ENCODE measurements at regions not wholly inside any gene's neighbourhood (a gene's known extent, or its start where the extent isn't known, plus 50 kb on each side); places are given as distances from the start of the nearest gene placed in this dataset.
A peak's percentile ranks its signal among the peaks of the same experiment; 100 is the strongest.
"Not testable (repeated sequence)": the region's sequence is repeated elsewhere in the genome, so short reads cannot be mapped to it uniquely, and the experiment has no call there.

- DNase-seq (ENCODE audit: low read depth), result peak; percentile 63
These were observed 74.8 kb upstream of the SERPINE2 start for GRCh38 chr2:224113930-224114329.

GRCh38 chr2:224111576-224111975, 72.5 kb upstream of the SERPINE2 start:
- DNase-seq (ENCODE audit: low read depth), result peak; percentile 69

- peak; percentile 69 for DNase-seq (ENCODE audit: low read depth)
These were observed 71.7 kb upstream of the SERPINE2 start for GRCh38 chr2:224110811-224111210.

- DNase-seq (ENCODE audit: low read depth), result no peak
These were observed 70.7 kb upstream of the SERPINE2 start for GRCh38 chr2:224109751-224110150.

- no peak for DNase-seq (ENCODE audit: low read depth)
These were observed 67.7 kb upstream of the SERPINE2 start for GRCh38 chr2:224106794-224107193.

- peak; percentile 54 for DNase-seq (ENCODE audit: low read depth)
These were observed 65.7 kb upstream of the SERPINE2 start for GRCh38 chr2:224104668-224105386.

GRCh38 chr2:224103651-224104050, 64.6 kb upstream of the SERPINE2 start:
- no peak for DNase-seq (ENCODE audit: low read depth)

- no peak for DNase-seq (ENCODE audit: low read depth)
These were observed 63.9 kb upstream of the SERPINE2 start for GRCh38 chr2:224102991-224103390.

GRCh38 chr2:224101820-224102630, 62.9 kb upstream of the SERPINE2 start:
- peak; percentile 93 for DNase-seq (ENCODE audit: low read depth)

GRCh38 chr2:224099861-224100643, 61.0 kb upstream of the SERPINE2 start:
- no peak for DNase-seq (ENCODE audit: low read depth)

GRCh38 chr2:224098481-224099230, 59.6 kb upstream of the SERPINE2 start:
- DNase-seq (ENCODE audit: low read depth), result no peak

GRCh38 chr2:224094413-224094812, 55.3 kb upstream of the SERPINE2 start:
- no peak for DNase-seq (ENCODE audit: low read depth)

GRCh38 chr2:224091671-224092070, 52.6 kb upstream of the SERPINE2 start:
- DNase-seq (ENCODE audit: low read depth), result not testable (repeated sequence)

GRCh38 chr2:224089606-224090005, 50.5 kb upstream of the SERPINE2 start:
- not testable (repeated sequence) for DNase-seq (ENCODE audit: low read depth)
